ENCODE measurements at regions not wholly inside any gene's neighbourhood (a gene's known extent, or its start where the extent isn't known, plus 50 kb on each side); places are given as distances from the start of the nearest gene placed in this dataset.

- Histone ChIP-seq H3K9me3 (replicated peaks; ENCODE audit: control insufficient read depth, insufficient read depth, low read depth, low read length) (no peaks in the 10 kb centered on the region), H3K9me1 (ENCODE audit: control insufficient read depth, insufficient read depth, low read length) (no peaks in the 10 kb centered on the region), H4K20me1 (replicated peaks; ENCODE audit: control insufficient read depth, insufficient read depth, low read length) (no peaks in the 10 kb centered on the region), H2AFZ (ENCODE audit: low read depth, low read length) (no peak overlapping the region), H3K27me3 (ENCODE audit: control insufficient read depth in 2 of 2, insufficient read depth in 2 of 2, low read length in 2 of 2) (peaks cover 0 to 4% of the 10 kb centered on the region in 2 experiments; a peak in 1 of 5 replicates), H3K36me3 (ENCODE audit: control insufficient read depth, insufficient read depth, low read length) (no peaks in the 10 kb centered on the region), H3K4me1 (replicated peaks in 1 of 2; ENCODE audit: control insufficient read depth in 2 of 2, insufficient read depth in 2 of 2, low read length in 2 of 2) (0 out of 5 replicates have a peak, but pooled peaks cover 0 to 5% of the 10 kb centered on the region in 2 experiments), H3K4me2 (ENCODE audit: insufficient read depth, low read length) (no peak overlapping the region), H3K27ac (ENCODE audit: extremely low read depth, low read depth, low read length) (no peak overlapping the region), H3K4me3 (no peak overlapping the region), H3K79me2 (ENCODE audit: control insufficient read depth, insufficient read depth, low read length) (no peaks in the 10 kb centered on the region), H3K9ac (ENCODE audit: insufficient read depth in 1 of 2, low read depth in 2 of 2, low read length in 2 of 2) (no peak overlapping the region)
- WGBS (ENCODE audit: insufficient coverage, low coverage, missing lambda C conversion rate), result 0% methylated on average over 2 of the region's 2 CpGs
- intact Hi-C loops (cut with micrococcal nuclease) (no loop called here), in situ Hi-C loops (cut with MboI) (no loop called here)
- no TSS peak for BruUV-seq (replicated peaks)
- DNase-seq (ENCODE audit: extremely low read depth in 1 of 4, low spot score in 3 of 4) (no peak), FAIRE-seq (no peak), ATAC-seq (no peak)
- POLR2A ChIA-PET, result no interaction called here
- CTCF ChIA-PET (ENCODE audit: low intra/inter-chr PET ratio), result no interaction called here
- TF ChIP-seq ELF4 (CRISPR knock-in tag; IDR thresholded peaks at IDR 0.05), result no peak
- no peak for TF ChIP-seq CBX8 (IDR thresholded peaks at IDR 0.05; ENCODE audit: borderline replicate concordance, extremely low read depth, low read depth, low read length, poor library complexity, severe bottlenecking)
- TF ChIP-seq, protein P1, sequence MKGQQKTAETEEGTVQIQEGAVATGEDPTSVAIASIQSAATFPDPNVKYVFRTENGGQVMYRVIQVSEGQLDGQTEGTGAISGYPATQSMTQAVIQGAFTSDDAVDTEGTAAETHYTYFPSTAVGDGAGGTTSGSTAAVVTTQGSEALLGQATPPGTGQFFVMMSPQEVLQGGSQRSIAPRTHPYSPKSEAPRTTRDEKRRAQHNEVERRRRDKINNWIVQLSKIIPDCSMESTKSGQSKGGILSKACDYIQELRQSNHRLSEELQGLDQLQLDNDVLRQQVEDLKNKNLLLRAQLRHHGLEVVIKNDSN (CRISPR knock-in tag; IDR thresholded peaks at IDR 0.05), result no peak
- no peak for TF ChIP-seq RREB1 (CRISPR knock-in tag; IDR thresholded peaks at IDR 0.05)
- TF ChIP-seq POLR2H (tag; IDR thresholded peaks at IDR 0.05; ENCODE audit: low read depth), result no peak
- no peak for TF ChIP-seq NFIX (CRISPR knock-in tag; IDR thresholded peaks at IDR 0.05; ENCODE audit: low read depth)
- TF ChIP-seq KDM4B (IDR thresholded peaks at IDR 0.05; ENCODE audit: borderline replicate concordance in 2 of 2, low read depth in 1 of 2), result no peak
- TF ChIP-seq WHSC1 (IDR thresholded peaks at IDR 0.05; ENCODE audit: low read length), result no peak
- TF ChIP-seq CCNT2 (IDR thresholded peaks at IDR 0.05; ENCODE audit: borderline replicate concordance, extremely low read depth, insufficient read length, low read depth, low read length), result no peak
- TF ChIP-seq SREBF2 (CRISPR knock-in tag; IDR thresholded peaks at IDR 0.05), result no peak
- TF ChIP-seq E2F8 (IDR thresholded peaks at IDR 0.05; ENCODE audit: low read depth, partially characterized antibody), result no peak
- no peak for TF ChIP-seq CSDE1 (IDR thresholded peaks at IDR 0.05)
- TF ChIP-seq, protein P2, sequence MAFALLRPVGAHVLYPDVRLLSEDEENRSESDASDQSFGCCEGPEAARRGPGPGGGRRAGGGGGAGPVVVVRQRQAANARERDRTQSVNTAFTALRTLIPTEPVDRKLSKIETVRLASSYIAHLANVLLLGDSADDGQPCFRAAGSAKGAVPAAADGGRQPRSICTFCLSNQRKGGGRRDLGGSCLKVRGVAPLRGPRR (CRISPR knock-in tag; IDR thresholded peaks at IDR 0.05), result no peak
These were observed 68.9 kb downstream of the MTERF1 start for GRCh38 chr7:91811641-91812040.
